Upper lobe of left lung (tissue), 4 donors: ENCODE measurements at regions not wholly inside any gene's neighbourhood (a gene's known extent, or its start where the extent isn't known, plus 50 kb on each side); places are given as distances from the start of the nearest gene placed in this dataset.

ENCODE experiments used
- EP300 ChIP-seq, 4 donors: sonication (generic); formaldehyde crosslinking; IDR thresholded peaks; one replicate each; pipeline ENCODE4 v1.5.1; 2017; ENCODE audit warnings: antibody characterized with exemption in 4 of 4, control low read depth in 2 of 4
- POLR2A ChIP-seq, 4 donors: fragments of 450-650 bp; IDR thresholded peaks; one replicate each; pipeline ENCODE4 v1.5.1; 2016 to 2017; ENCODE audit warnings: antibody characterized with exemption in 4 of 4, mild to moderate bottlenecking in 2 of 4
- POLR2AphosphoS5 ChIP-seq, 2 donors: sonication (generic); formaldehyde crosslinking; IDR thresholded peaks; one replicate each; pipeline ENCODE4 v1.5.1; 2017; ENCODE audit warnings: antibody characterized with exemption in 2 of 2
- TF ChIP-seq, protein P1 (sequence below), 6 experiments: fragments of 450-650 bp in 4 of 6; fragments of 200-600 bp in 2 of 6; sonication (generic) in 2 of 6; IDR thresholded peaks; one replicate each; pipeline ENCODE4 v1.5.1; 2016 to 2019; ENCODE audit warnings: antibody characterized with exemption in 6 of 6

DNA sequence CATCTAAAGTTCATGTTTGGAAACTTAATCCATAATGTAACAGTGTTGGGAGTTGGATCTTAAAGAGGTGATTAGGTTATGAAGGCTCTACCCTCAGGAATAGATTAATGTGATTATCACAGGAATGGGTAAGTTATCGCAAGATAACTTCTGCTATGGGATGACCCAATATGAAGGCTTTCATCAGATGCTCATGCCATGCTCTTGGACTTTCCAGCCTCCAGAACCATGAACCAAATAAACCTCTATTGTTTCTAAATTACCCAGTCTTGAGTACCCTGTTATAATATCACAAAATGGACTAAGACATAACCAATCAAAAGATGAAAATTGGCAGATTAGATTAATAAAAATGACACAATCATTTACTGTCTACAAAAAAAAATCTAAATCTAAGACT lies 906.9 kb upstream of the SOX9 start:
- TF ChIP-seq POLR2A (IDR thresholded peaks at IDR 0.05) (no peak), POLR2AphosphoS5 (IDR thresholded peaks at IDR 0.05) (no peak), EP300 (IDR thresholded peaks at IDR 0.05) (no peak)
- TF ChIP-seq, protein P1, sequence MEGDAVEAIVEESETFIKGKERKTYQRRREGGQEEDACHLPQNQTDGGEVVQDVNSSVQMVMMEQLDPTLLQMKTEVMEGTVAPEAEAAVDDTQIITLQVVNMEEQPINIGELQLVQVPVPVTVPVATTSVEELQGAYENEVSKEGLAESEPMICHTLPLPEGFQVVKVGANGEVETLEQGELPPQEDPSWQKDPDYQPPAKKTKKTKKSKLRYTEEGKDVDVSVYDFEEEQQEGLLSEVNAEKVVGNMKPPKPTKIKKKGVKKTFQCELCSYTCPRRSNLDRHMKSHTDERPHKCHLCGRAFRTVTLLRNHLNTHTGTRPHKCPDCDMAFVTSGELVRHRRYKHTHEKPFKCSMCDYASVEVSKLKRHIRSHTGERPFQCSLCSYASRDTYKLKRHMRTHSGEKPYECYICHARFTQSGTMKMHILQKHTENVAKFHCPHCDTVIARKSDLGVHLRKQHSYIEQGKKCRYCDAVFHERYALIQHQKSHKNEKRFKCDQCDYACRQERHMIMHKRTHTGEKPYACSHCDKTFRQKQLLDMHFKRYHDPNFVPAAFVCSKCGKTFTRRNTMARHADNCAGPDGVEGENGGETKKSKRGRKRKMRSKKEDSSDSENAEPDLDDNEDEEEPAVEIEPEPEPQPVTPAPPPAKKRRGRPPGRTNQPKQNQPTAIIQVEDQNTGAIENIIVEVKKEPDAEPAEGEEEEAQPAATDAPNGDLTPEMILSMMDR (IDR thresholded peaks at IDR 0.05): no peak
